GDM1 (cell line): ENCODE measurements at regions not wholly inside any gene's neighbourhood (a gene's known extent, or its start where the extent isn't known, plus 50 kb on each side); places are given as distances from the start of the nearest gene placed in this dataset.
A peak's percentile ranks its signal among the peaks of the same experiment; 100 is the strongest.

Source experiments
- DNase-seq: peaks from one replicate; lab custom pipeline; 2025; lab: John Stamatoyannopoulos, UW

DNA sequence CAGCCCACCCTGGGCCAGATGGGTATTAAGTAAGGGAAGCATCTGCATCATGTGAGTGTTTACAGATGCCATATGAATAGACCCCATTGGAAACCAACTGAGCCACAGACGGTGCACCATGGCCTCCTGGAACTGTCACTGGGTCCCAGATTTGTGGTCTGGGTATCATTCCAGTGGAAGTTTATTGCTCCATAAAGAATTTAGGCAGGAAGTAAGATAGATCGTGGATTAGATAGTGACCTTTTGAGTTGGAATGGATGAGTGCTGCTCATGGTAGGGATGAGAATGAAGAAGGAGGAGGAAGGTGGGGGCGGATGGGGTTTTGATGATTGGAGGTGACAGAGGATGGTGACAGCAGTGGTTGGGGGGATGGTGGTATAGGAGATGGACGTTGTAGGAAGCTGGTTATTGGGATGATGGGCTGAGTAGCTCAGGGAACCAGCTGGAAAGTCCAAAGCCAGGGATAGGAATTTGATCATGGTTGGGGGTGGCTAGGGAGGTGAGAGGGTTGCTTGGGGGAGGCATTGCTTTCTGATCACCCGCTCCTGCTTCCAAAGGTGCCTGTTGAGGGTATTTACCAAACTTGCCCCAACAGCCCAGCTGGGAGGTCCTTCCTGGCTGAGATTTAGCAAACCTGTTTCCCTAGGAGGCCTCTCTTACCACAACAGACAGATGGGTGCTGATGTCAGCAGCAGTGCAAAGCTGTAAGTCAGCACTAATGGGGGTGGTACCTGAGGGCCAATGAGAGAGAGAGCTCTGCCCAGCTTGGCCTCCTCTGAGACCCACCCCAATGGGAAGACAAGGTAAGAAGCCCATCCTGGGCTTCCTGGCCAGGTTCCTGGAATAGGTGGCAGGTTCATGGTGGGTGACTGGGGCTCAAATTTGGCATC, 78.0 kb downstream of the VEGFA start:
- no peak for DNase-seq

DNA sequence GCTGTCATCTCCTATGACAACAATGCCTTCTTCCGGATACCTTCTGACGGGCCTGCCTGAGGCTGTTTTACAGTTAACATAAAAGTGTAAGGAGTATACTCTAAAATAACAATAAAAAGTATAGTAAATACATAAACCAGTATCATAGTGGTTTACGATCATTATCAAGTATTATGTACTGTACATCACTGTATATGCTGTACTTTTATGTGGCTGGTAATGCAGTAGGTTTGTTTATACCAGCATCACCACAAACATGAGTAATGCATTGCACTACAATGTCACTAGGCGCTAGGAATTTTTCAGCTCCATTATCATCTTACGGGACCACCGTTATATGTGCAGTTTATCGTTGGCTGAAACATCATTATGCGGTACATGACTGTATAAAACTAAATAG, 76.5 kb downstream of the VEGFA start:
- no peak for DNase-seq

- DNase-seq, result no peak
Observed at GRCh38 chr6:43845646-43846045, 75.6 kb downstream of the VEGFA start.

DNA sequence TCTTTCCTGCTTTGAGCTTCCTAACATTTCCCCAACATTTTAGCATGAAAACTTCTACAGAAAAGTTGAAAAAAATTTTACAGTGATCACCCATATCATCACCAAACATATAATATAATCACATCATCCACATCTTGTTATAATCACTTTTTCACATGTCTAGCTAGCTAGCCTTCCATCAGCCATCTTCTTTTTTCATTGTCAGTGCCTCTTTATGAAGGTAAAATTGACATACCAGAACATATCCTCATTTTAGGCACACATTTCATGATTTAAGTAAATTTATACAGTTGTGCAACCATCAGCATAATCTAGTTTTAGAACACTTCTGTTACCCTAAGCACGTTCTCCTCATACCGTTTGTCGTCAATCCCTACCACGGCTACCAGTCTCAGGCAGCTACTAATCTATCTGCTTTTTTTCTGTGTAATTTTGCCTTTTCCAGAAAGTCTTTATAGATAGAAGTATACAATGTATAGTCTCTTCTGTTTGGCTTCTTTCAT, 73.7 kb downstream of the VEGFA start:
- DNase-seq, result no peak

DNA sequence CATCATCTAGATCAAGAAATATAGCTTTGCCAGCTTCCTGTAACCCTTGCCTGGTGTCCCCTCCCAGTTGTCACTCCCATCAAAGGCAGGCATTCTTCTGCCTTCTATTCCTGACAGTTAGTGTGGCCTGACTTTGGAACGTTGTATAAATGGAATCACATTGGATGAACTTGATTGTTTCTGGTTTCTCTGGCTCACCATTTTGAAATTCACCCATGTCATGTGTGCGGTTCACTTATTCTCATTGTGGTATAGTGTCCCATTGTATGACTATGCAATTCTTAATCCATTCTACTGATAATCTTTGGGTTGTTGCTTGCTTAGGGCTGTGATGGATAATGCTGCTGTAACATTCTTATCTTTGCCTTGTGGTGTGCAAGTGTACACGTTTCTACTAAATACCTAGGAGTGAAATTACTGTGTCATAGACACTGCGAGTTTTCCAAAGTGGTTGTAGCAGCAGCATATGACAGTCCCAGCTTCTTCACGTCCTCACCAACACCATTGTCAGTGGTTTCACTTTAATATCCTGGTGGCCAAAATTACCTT, 73.2 kb downstream of the VEGFA start:
- DNase-seq, result no peak

GRCh38 chr6:43842231-43842794, 72.3 kb downstream of the VEGFA start:
- DNase-seq, result no peak

GRCh38 chr6:43840490-43841218, 70.6 kb downstream of the VEGFA start:
- no peak for DNase-seq

GRCh38 chr6:43838276-43839036, 68.4 kb downstream of the VEGFA start:
- peak; percentile 44 for DNase-seq

- no peak for DNase-seq
Observed at GRCh38 chr6:43837507-43837906, 67.5 kb downstream of the VEGFA start.

DNA sequence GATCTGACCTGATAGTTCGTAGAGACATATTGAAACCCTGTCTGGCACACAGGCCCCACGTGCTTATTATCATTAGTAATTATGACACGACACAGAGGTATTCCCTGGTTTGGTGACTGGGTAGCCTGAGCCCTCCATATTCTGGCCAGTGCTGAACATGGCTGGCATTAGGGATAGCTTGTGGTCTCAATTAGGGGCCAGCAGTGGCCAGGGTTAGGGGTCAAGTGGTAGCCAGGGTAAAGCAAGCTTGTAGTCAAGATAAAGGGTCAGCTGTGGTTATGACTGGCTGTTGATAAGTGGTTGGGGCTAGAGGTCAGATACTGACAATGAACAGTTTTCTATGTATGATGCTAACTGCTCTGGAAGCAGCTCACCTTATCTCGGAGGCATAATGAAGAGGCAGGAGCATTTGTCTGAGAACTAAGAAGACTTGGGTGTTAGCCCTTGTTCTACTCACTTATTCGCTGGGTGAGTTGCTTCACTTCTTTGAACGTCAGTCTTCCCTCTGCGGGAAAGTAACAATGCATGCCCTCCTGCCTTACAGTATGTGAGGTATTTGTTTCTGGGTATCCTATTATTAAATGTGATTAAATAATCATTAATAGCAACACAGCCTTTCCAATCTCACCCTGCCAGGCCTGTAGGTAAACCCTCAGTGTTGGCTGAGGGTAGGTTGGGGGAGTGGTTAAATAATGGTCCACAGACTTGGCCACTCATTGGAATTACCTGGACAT, 66.7 kb downstream of the VEGFA start:
- DNase-seq, result no peak
